Ureter (tissue), 1 donor: ENCODE measurements at regions not wholly inside any gene's neighbourhood (a gene's known extent, or its start where the extent isn't known, plus 50 kb on each side); places are given as distances from the start of the nearest gene placed in this dataset.
"Not testable (repeated sequence)": the region's sequence is repeated elsewhere in the genome, so short reads cannot be mapped to it uniquely, and the experiment has no call there.

ENCODE experiments used
- DNase-seq: peaks from one replicate; pipeline ENCODE4 v3.0.0-alpha.2; 2020; ENCODE audit warnings: low spot score
- donor health status: DM: yes; HTN: yes; CAD: no.

GRCh38 chr4:148955564-148956297 is 513.5 kb upstream of the NR3C2 start:
- DNase-seq = no peak

- no peak for DNase-seq
These were observed 512.0 kb upstream of the NR3C2 start for GRCh38 chr4:148954011-148954749.

- no peak for DNase-seq
These were observed 509.1 kb upstream of the NR3C2 start for GRCh38 chr4:148951346-148951745.

- DNase-seq = no peak
These were observed 504.1 kb upstream of the NR3C2 start for GRCh38 chr4:148946271-148946670.

- DNase-seq = no peak
These were observed 502.6 kb upstream of the NR3C2 start for GRCh38 chr4:148944839-148945219.

- DNase-seq = no peak
These were observed 502.1 kb upstream of the NR3C2 start for GRCh38 chr4:148944136-148944838.

GRCh38 chr4:148934926-148935578 is 492.8 kb upstream of the NR3C2 start:
- DNase-seq = no peak

GRCh38 chr4:148926276-148927260 is 484.4 kb upstream of the NR3C2 start:
- no peak for DNase-seq

GRCh38 chr4:148923881-148924280 is 481.7 kb upstream of the NR3C2 start:
- DNase-seq = no peak

GRCh38 chr4:148922497-148922896 is 480.3 kb upstream of the NR3C2 start:
- no peak for DNase-seq

- no peak for DNase-seq
These were observed 472.5 kb upstream of the NR3C2 start for GRCh38 chr4:148914734-148915133.

GRCh38 chr4:148914301-148914700 is 472.1 kb upstream of the NR3C2 start:
- no peak for DNase-seq

GRCh38 chr4:148903388-148903787 is 461.2 kb upstream of the NR3C2 start:
- DNase-seq = no peak

- no peak for DNase-seq
These were observed 459.0 kb upstream of the NR3C2 start for GRCh38 chr4:148901075-148901705.

GRCh38 chr4:148898139-148898538 is 455.9 kb upstream of the NR3C2 start:
- not testable (repeated sequence) for DNase-seq

- no peak for DNase-seq
These were observed 450.9 kb upstream of the NR3C2 start for GRCh38 chr4:148893095-148893494.

- DNase-seq = no peak
These were observed 441.7 kb upstream of the NR3C2 start for GRCh38 chr4:148883891-148884290.

GRCh38 chr4:148883435-148883834 is 441.2 kb upstream of the NR3C2 start:
- no peak for DNase-seq

- no peak for DNase-seq
These were observed 439.8 kb upstream of the NR3C2 start for GRCh38 chr4:148881860-148882643.

- no peak for DNase-seq
These were observed 432.1 kb upstream of the NR3C2 start for GRCh38 chr4:148874331-148874730.
